ENCODE measurements at regions not wholly inside any gene's neighbourhood (a gene's known extent, or its start where the extent isn't known, plus 50 kb on each side); places are given as distances from the start of the nearest gene placed in this dataset.
"Not testable (repeated sequence)": the region's sequence is repeated elsewhere in the genome, so short reads cannot be mapped to it uniquely, and the experiment has no call there.

GRCh38 chr1:14142397-14143100 is 442.6 kb downstream of the PRDM2 start:
- DNase-seq = no peak

GRCh38 chr1:14143777-14144176 is 443.8 kb downstream of the PRDM2 start:
- DNase-seq = no peak

GRCh38 chr1:14148526-14148925 is 448.5 kb downstream of the PRDM2 start:
- DNase-seq = no peak

- DNase-seq = no peak
These were observed 449.1 kb upstream of the KAZN start for GRCh38 chr1:14149431-14149830.

- DNase-seq = no peak
These were observed 441.9 kb upstream of the KAZN start for GRCh38 chr1:14156543-14156942.

- DNase-seq = no peak
These were observed 437.7 kb upstream of the KAZN start for GRCh38 chr1:14160781-14161180.

- DNase-seq = no peak
These were observed 435.2 kb upstream of the KAZN start for GRCh38 chr1:14163246-14163645.

GRCh38 chr1:14165371-14165801 is 433.1 kb upstream of the KAZN start:
- no peak for DNase-seq

GRCh38 chr1:14167884-14168283 is 430.6 kb upstream of the KAZN start:
- DNase-seq = no peak

- DNase-seq = no peak
These were observed 430.0 kb upstream of the KAZN start for GRCh38 chr1:14168326-14169063.

GRCh38 chr1:14173598-14173997 is 424.9 kb upstream of the KAZN start:
- DNase-seq = no peak

GRCh38 chr1:14177866-14178265 is 420.6 kb upstream of the KAZN start:
- not testable (repeated sequence) for DNase-seq

- no peak for DNase-seq
These were observed 417.7 kb upstream of the KAZN start for GRCh38 chr1:14180738-14181137.

- DNase-seq = no peak
These were observed 417.2 kb upstream of the KAZN start for GRCh38 chr1:14181191-14181795.

GRCh38 chr1:14182856-14183255 is 415.6 kb upstream of the KAZN start:
- DNase-seq = no peak

- DNase-seq = no peak
These were observed 415.2 kb upstream of the KAZN start for GRCh38 chr1:14183329-14183728.

- no peak for DNase-seq
These were observed 414.0 kb upstream of the KAZN start for GRCh38 chr1:14184454-14184853.

- DNase-seq = no peak
These were observed 409.1 kb upstream of the KAZN start for GRCh38 chr1:14189381-14189780.

- no peak for DNase-seq
These were observed 408.0 kb upstream of the KAZN start for GRCh38 chr1:14190508-14190907.

- no peak for DNase-seq
These were observed 404.0 kb upstream of the KAZN start for GRCh38 chr1:14194511-14194910.

- DNase-seq = no peak
These were observed 393.4 kb upstream of the KAZN start for GRCh38 chr1:14205066-14205465.

GRCh38 chr1:14215151-14215550 is 383.3 kb upstream of the KAZN start:
- DNase-seq = no peak

- DNase-seq = no peak
These were observed 381.1 kb upstream of the KAZN start for GRCh38 chr1:14217384-14217783.

GRCh38 chr1:14220324-14220723 is 378.2 kb upstream of the KAZN start:
- DNase-seq = no peak

Data from activated effector memory CD4-positive, alpha-beta T cell treated with Interleukin-2 at 50 U/mL for 16 hours (primary cell).